HG03457 (cell line): ENCODE measurements at regions not wholly inside any gene's neighbourhood (a gene's known extent, or its start where the extent isn't known, plus 50 kb on each side); places are given as distances from the start of the nearest gene placed in this dataset.

Source experiments
- ATAC-seq: cut with Tn5 transposase; IDR thresholded peaks from one replicate; pipeline ENCODE4 v1.9.1; 2021; ENCODE audit warnings: moderate number of reproducible peaks; ENCODE audit not compliant: unreplicated experiment

GRCh38 chr2:43129676-43130547 is 96.5 kb downstream of the ZFP36L2 start:
- ATAC-seq, result no peak

DNA sequence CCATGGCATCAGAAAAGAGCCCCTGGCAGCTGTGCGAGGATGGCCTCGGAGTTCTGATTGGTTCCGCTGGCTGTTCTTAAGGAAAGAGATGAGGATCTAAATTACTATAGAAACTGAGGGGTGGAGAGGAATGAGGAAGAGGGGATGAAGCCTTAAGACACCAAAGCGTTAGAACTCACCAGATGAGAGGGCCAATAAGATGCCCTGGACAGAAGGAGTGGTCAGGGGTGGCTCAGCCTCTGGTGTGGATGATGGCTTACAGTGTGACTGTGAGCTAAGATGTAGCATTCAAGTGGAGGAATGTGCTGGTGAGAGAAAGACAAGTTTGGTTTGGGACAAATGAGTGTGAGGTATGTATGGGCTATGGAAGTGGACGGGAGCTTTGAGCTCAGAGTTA is 97.8 kb downstream of the ZFP36L2 start:
- ATAC-seq, result no peak

DNA sequence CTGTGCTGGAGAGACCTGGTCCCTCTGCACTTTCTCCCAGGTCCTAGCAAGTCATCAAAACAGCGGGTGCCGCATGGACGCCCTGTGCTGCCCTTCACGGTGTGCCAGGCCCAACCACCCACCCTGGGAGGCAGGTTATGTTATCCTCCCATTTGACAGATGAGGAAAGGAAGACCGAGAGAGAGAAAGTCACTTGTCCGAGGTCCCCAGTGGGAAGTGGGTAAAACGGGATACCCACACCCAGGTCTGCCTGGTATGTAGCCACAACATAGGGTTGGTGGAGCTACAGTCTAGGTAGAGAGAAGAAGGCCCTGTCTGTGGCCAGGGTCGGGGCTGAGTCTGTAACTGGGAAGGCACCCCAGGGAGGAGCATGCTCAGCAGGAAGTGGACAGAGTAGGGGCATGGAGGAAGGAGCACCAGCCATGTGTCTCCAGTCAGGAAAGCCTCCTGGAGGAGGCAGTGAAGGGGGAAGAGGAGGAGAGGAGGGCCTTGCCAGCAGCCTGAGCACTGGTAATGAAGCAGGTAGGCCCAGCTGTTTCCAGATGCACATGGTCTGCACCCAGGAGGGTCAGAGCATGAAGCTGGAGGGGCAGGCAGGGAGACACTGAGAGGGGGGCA is 98.4 kb downstream of the ZFP36L2 start:
- no peak for ATAC-seq

GRCh38 chr2:43127208-43127940 is 99.0 kb downstream of the ZFP36L2 start:
- ATAC-seq, result no peak

DNA sequence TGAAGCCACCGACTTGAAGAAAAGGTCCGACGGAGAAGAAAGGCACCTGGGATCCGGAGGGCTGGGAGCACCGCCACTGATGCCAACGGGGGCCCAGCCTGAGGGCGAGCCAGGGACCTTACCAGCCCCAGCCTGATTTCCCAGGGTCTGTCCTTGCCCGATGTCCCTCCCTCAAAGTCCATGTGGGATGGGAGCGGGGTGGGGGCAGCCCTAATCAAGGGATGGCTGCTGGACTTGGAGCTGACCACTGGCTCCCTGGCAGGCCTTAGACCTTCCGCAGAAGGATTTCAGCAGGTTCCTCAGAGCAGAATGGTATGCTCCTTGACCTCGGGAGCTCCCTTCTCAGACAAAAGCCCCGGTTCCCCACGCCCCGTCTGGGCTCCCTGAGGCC is 99.6 kb downstream of the ZFP36L2 start:
- no peak for ATAC-seq

DNA sequence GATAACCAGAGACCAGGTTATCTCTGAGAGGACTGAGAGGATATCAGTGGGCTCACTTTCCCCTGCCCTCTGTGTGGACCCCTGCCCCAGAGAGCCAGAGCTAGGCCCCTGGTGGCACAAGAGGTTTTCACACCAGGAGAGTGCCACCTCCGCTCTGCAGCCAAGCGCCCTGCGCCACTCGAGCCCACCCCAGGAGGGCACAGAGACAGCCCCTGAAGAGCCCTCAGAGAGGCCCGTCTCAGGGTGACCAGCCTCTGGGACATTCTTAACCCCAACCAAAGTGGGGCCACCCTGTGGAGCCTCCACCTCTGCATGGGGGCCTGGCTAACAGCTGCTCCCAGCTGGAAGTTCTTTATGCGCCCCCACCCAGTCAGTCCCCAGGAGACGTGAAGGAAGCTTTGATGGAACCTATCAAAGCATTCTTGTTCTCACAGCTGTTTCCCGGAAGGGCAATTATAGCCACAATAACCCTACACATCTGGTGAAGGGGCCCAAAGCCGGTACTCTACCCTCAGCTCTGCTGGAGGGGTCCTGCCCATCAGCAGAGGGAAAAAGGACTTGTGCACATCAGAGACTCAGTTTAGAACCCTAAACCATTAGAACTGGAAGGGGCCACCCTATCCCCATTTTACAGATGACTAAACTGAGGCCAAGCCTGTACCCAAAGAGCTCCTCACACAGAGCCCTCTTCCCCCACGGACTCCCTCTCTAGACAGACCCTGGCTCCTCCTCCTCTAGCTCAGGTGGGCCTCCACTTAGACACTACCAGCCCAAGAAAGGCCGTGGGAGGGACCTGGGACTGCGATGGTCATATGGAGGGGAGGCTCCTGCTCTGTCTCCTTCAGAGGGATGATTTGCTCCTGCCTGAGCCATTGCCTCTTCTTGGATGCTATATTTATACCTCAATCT is 101.1 kb downstream of the ZFP36L2 start:
- ATAC-seq, result no peak

DNA sequence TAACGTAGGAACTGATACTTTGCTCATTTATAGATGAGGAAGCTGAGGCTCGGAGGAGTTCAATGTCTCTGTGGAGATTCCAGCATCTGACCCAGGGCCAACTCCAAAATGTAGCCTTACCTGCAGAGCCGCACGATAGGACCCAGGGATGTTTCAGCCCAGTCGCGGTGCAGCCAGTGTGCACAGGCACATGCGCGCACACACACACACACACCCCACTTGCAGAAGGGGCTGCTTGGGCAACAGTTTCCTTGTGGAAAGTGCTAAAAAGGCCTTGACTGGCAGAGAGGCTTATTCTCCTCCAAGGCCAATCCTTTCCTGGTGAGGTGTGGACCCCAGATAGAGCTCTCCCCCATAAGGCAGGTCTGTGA is 101.7 kb downstream of the ZFP36L2 start:
- no peak for ATAC-seq

DNA sequence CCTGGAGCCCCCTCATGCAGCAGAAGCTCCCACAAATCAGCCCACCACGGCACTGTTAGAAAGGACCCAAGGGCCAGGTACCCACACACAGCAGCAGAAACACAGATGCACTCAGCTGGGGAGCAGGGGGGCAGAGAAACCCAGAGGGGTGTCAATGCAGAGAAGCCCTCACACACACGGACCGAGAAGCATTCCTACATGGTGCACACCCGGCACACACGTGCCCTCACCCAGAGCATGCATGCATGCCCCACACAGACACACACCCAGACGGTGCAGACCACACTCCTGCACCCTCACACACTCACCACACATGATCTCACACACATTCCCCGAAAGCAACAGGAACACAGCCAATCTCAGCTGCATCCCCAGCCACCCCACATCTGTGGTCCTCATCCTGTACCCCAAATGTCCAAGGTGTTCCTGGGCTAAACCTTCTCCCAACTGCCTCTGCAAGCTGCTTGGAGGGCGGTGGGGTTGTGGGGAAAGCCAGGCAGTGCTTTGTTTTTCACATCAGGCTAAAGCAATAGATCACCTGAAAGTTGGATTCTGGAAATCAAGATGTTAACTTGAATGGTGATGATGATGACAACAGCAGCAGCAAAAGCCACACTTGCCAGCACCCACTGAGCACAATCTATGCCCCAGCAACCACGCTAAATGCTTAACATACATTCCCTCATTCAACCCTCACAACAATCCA is 102.3 kb downstream of the ZFP36L2 start:
- no peak for ATAC-seq

DNA sequence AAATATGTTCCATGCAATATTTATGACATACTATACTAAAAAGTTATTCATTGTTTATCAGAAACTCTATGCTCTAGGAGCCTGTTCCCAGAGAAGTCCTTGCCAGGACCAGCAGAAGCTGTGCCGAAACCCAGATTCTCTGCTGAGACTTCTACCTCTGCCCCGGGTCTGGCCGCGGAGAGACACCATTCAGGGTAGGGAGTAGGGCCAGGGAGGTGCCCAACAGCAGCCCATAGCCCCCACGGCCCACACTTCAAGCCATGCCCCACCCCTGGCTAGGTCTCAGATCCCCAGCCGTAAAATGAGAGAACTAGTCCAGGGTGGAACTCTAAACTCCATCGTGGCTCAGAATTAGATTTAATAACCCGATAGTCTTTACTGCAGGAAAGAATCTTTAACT is 102.9 kb downstream of the ZFP36L2 start:
- ATAC-seq, result no peak

DNA sequence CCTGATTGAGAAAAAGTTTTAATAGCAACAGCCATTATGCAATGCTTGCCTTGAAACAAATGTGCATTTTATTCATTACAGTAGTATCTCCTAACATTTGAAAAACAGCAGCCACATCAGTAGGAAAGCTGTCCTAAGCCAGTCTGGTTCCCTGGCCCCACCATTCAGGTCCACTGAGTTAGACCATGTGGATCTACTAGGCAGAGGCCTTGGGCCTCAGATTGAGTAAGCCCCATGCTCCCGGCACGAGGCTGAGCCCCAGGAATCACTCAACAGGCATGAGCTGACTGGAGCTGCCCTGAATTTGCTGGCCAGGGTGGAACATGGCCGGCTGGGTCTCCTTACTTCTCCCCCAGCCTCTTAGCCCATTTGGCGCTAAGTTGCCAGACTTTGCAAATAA is 103.4 kb downstream of the ZFP36L2 start:
- no peak for ATAC-seq

- no peak for ATAC-seq
These were observed 104.7 kb downstream of the ZFP36L2 start for GRCh38 chr2:43121580-43122314.

DNA sequence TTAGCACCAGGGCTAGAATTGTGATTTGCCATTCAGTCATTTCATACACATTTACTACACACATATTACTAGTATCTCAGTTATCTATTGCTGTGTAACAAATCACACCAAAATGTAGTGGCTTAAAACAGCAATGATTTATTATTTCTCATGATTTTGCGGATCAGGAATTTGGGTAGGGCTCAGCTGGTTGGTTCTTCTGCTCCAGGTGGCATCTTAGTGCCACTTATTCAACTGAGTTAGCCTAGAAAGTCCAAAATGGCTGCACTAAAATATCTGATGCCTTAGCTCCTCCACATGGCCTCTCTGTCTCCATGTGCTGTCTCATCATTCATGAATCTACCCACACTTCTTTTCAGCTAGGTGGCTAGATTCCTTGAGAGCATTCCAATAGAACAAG is 107.1 kb downstream of the ZFP36L2 start:
- no peak for ATAC-seq

- no peak for ATAC-seq
These were observed 108.8 kb downstream of the ZFP36L2 start for GRCh38 chr2:43117521-43118143.

GRCh38 chr2:43116988-43117387 is 109.4 kb downstream of the ZFP36L2 start:
- ATAC-seq, result no peak

GRCh38 chr2:43115881-43116280 is 110.5 kb downstream of the ZFP36L2 start:
- ATAC-seq, result no peak

GRCh38 chr2:43114210-43114609 is 112.2 kb downstream of the ZFP36L2 start:
- ATAC-seq, result no peak

DNA sequence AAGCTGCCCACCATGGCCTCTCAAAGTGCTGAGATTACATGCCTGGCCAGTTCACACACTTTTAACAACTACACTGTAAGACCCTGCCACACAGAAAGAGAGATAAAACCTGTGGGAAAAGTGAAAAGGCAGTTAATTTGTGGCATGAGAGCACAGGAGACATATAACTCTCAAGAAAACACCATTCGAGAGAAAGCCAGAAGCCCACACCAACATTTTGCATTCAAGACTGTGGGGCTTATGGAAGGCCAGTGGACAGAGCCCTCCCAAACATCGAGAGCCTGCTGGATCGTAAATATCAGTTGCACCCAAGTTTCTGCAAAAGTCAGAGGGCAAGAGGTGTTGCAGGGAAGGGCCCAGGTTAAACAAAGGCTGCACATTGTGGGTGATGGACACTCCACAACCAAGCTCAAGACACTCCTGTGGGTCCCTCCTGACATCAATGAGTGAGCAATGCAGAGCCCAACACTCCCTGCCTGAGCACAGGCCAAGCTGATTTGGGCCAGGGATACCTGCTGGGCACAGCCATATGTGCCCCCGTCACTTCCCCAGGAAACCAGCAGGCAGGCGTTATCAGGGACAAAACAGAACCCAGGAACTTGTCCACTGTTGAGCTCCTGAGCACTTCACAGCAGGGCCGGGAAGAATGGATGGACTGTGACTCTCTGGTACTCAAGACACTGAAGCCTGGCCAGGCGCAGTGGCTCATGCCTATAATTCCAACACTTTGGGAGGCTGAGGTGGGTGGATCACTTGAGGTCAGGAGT is 114.4 kb downstream of the ZFP36L2 start:
- no peak for ATAC-seq

GRCh38 chr2:43110442-43110871 is 115.9 kb downstream of the ZFP36L2 start:
- ATAC-seq, result no peak
